HepG2 (cell line): ENCODE measurements at regions not wholly inside any gene's neighbourhood (a gene's known extent, or its start where the extent isn't known, plus 50 kb on each side); places are given as distances from the start of the nearest gene placed in this dataset.
A peak's percentile ranks its signal among the peaks of the same experiment; 100 is the strongest.

ENCODE experiments used
- ATAC-seq: fragments of 200-7000 bp; cut with Tn5 transposase; 3 replicates; pipeline ENCODE4 v1.9.1; 2020; ENCODE audit warnings: mild to moderate bottlenecking, moderate library complexity
- BruUV-seq: library from RNA; stranded (reverse); fragments of 400-500 nt; replicated peaks from 2 replicates; lab custom pipeline; 2021; lab: Mats Ljungman, UMichigan
- CTCF ChIA-PET: fragments of 300-600 bp; formaldehyde crosslinking; extraction: SDS; loops from one replicate; lab custom pipeline; 2021; ENCODE audit warnings: low total read pairs, inconsistent platforms, low intra/inter-chr PET ratio; lab: Yijun Ruan, JAX
- POLR2A ChIA-PET: fragments of 350-600 bp; sonication (Branson Sonifier 250); formaldehyde crosslinking; loops from one replicate; lab custom pipeline; 2020; ENCODE audit warnings: antibody characterized with exemption, inconsistent platforms; lab: Yijun Ruan, JAX
- DNase-seq: peaks from one replicate; pipeline ENCODE4 v3.0.0-alpha.2; 2015; ENCODE audit warnings: low spot score
- FAIRE-seq: peaks from 3 replicates; lab custom pipeline; 2011; peaks lifted over from hg19 to GRCh38; lab: Jason Lieb, UNC
- H2AFZ ChIP-seq: one replicate; pipeline ENCODE4 v1.6.1; 2011; ENCODE audit warnings: low read length, inconsistent platforms
- H3K27ac ChIP-seq: fragments of 300-600 bp; 3 replicates; pipeline ENCODE4 v1.8.0; 2011; ENCODE audit warnings: mixed run types, mild to moderate bottlenecking, mixed read lengths, low read length, inconsistent platforms; ENCODE audit not compliant: insufficient read depth; ENCODE audit errors: extremely low read length
- H3K27me3 ChIP-seq, 2 experiments: fragments of 200-600 bp in 1 of 2; 2 replicates in 1 of 2; 3 replicates in 1 of 2; pipeline versions ENCODE4 v1.6.0 to v1.8.0; 2011; ENCODE audit warnings: low read length in 2 of 2, mild to moderate bottlenecking in 2 of 2, moderate library complexity in 2 of 2, inconsistent platforms in 1 of 2; ENCODE audit not compliant: insufficient read depth in 2 of 2, control insufficient read depth in 1 of 2
- H3K36me3 ChIP-seq, 2 experiments: fragments of 200-600 bp in 1 of 2; replicated peaks in 1 of 2; 2 replicates in 1 of 2; 3 replicates in 1 of 2; pipeline versions ENCODE4 v1.5.1 to v1.8.0; 2011; ENCODE audit warnings: low read length in 2 of 2, inconsistent platforms in 1 of 2; ENCODE audit not compliant: insufficient read depth in 2 of 2, control insufficient read depth in 1 of 2
- H3K4me1 ChIP-seq: 2 replicates; pipeline ENCODE4 v1.5.1; 2012; ENCODE audit warnings: low read length, inconsistent platforms; ENCODE audit not compliant: insufficient read depth
- H3K4me2 ChIP-seq: 2 replicates; pipeline ENCODE4 v1.6.0; 2011; ENCODE audit warnings: low read depth, low read length, inconsistent platforms
- H3K4me3 ChIP-seq, 3 experiments: fragments of 200-600 bp in 1 of 3; sonication (generic), shearing (Covaris generic) in 1 of 3; replicated peaks in 1 of 3; 2 replicates each; pipeline ENCODE4 v1.5.1; 2011 to 2016; ENCODE audit warnings: low read length in 3 of 3, inconsistent platforms in 2 of 3, low read depth in 2 of 3, mild to moderate bottlenecking in 2 of 3, control low read depth in 1 of 3, mixed read lengths in 1 of 3; ENCODE audit not compliant: insufficient read depth in 1 of 3
- H3K79me2 ChIP-seq: one replicate; pipeline ENCODE4 v1.6.1; 2011; ENCODE audit warnings: low read length, inconsistent platforms; ENCODE audit not compliant: insufficient read depth
- H3K9ac ChIP-seq: 2 replicates; pipeline ENCODE4 v1.6.0; 2011; ENCODE audit warnings: mild to moderate bottlenecking, low read depth, low read length, inconsistent platforms; ENCODE audit not compliant: insufficient read depth
- H3K9me3 ChIP-seq: 2 replicates; pipeline ENCODE4 v1.5.1; 2012; ENCODE audit warnings: mild to moderate bottlenecking, low read length
- H4K20me1 ChIP-seq: 2 replicates; pipeline ENCODE4 v1.6.0; 2011; ENCODE audit warnings: inconsistent platforms, mild to moderate bottlenecking, low read length, moderate library complexity; ENCODE audit not compliant: insufficient read depth
- FOSL1 ChIP-seq: sonication (generic); formaldehyde crosslinking; IDR thresholded peaks from 2 replicates; pipeline ENCODE4 v1.9.0; 2021; ENCODE audit warnings: missing genetic modification reagents, borderline replicate concordance
- MAFF ChIP-seq: IDR thresholded peaks from 2 replicates; pipeline ENCODE4 v1.6.1; 2011; ENCODE audit warnings: low read depth, low read length, improper control_type of control experiment
- MAFK ChIP-seq, 2 experiments: IDR thresholded peaks in 1 of 2; conservative IDR thresholded peaks in 1 of 2; 2 replicates each; pipeline ENCODE4 v1.6.1; 2011; ENCODE audit warnings: improper control_type of control experiment in 2 of 2, low read length in 2 of 2
- MEF2D ChIP-seq: sonication (generic); formaldehyde crosslinking; IDR thresholded peaks from 2 replicates; pipeline ENCODE4 v1.5.1; 2020; ENCODE audit warnings: mild to moderate bottlenecking, missing genetic modification reagents
- NCOA1 ChIP-seq: sonication (generic); formaldehyde crosslinking; IDR thresholded peaks from 2 replicates; pipeline ENCODE4 v1.9.0; 2021; ENCODE audit warnings: missing genetic modification reagents
- NCOA2 ChIP-seq: sonication (generic); formaldehyde crosslinking; IDR thresholded peaks from 2 replicates; pipeline ENCODE4 v1.8.0; 2022; ENCODE audit warnings: inconsistent platforms
- PLRG1 ChIP-seq: fragments of 450-650 bp; conservative IDR thresholded peaks from 2 replicates; pipeline ENCODE4 v1.6.1; 2016
- XRCC5 ChIP-seq: fragments of 200-400 bp; formaldehyde crosslinking; optimal IDR thresholded peaks from 2 replicates; pipeline ENCODE3; 2017; ENCODE audit warnings: mild to moderate bottlenecking, low read length
- ZBTB2 ChIP-seq: sonication (generic); formaldehyde crosslinking; IDR thresholded peaks from 2 replicates; pipeline ENCODE4 v1.8.0; 2022; ENCODE audit warnings: low read depth, missing genetic modification reagents
- ZMYM4 ChIP-seq: sonication (generic); formaldehyde crosslinking; IDR thresholded peaks from 2 replicates; pipeline ENCODE4 v1.8.1; 2023; ENCODE audit warnings: mild to moderate bottlenecking, missing genetic modification reagents
- ZNF235 ChIP-seq: sonication (generic); formaldehyde crosslinking; IDR thresholded peaks from 2 replicates; pipeline ENCODE4 v1.8.1; 2023; ENCODE audit warnings: mild to moderate bottlenecking, missing genetic modification reagents, borderline replicate concordance
- ZNF629 ChIP-seq: sonication (generic); formaldehyde crosslinking; conservative IDR thresholded peaks from 2 replicates; pipeline ENCODE4 v1.5.0; 2020; ENCODE audit warnings: missing genetic modification reagents
- WGBS: methylation state at CpG from one replicate; pipeline ENCODE4 v1.1.6; 2017; ENCODE audit warnings: low lambda C conversion rate; 5-methylcytosine and 5-hydroxymethylcytosine counted together
- in situ Hi-C: cut with HindIII; loops from 2 replicates; pipeline ENCODE4 v1.10.0; 2017; ENCODE audit warnings: low pct_unique_long_range_greater_than_20kb; ENCODE audit not compliant: extremely low pct_ligation_motif_present
- intact Hi-C: fragments of 100-400 bp; cut with micrococcal nuclease; formaldehyde crosslinking; loops from one replicate; pipeline ENCODE4 v1.10.0; 2022; ENCODE audit not compliant: unreplicated experiment
- TF ChIP-seq, protein P1 (sequence below): IDR thresholded peaks from 2 replicates; pipeline ENCODE4 v1.6.1; 2016; ENCODE audit warnings: low read depth

DNA sequence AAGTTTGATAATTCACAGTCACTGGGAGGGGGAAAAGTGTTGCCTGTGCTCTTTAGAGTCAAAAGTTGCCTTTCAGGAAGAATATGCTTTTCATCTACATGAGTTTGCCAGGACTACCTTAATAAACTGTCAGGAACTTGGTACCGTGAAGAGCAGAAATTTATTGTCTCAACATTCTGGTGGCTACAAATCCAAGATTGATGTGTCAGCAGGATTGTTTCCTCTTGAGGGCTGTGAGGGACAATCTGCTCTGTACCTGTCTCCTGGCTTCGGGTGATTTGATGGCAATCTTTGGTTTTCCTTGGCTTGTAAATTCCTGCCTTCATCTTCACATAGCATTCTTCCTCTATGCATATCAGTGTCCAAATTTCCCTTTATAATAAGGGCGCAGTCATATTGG lies 277.2 kb downstream of the PDGFC start:
- FAIRE-seq, result no peak
- CTCF ChIA-PET, result no interaction called here
- Histone ChIP-seq H3K4me3 (no peak overlapping the region), H3K79me2 (no peaks in the 10 kb centered on the region), H3K9ac (no peak overlapping the region), H3K4me2 (no peak overlapping the region), H3K27me3 (no peaks in the 10 kb centered on the region), H3K9me3 (no peaks in the 10 kb centered on the region)
- no TSS peak for BruUV-seq
- intact Hi-C loops, result no loop called here
- TF ChIP-seq, protein P1, sequence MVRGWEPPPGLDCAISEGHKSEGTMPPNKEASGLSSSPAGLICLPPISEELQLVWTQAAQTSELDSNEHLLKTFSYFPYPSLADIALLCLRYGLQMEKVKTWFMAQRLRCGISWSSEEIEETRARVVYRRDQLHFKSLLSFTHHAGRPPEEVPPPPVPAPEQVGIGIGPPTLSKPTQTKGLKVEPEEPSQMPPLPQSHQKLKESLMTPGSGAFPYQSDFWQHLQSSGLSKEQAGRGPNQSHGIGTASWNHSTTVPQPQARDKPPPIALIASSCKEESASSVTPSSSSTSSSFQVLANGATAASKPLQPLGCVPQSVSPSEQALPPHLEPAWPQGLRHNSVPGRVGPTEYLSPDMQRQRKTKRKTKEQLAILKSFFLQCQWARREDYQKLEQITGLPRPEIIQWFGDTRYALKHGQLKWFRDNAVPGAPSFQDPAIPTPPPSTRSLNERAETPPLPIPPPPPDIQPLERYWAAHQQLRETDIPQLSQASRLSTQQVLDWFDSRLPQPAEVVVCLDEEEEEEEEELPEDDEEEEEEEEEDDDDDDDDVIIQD (CRISPR knock-in tag), result no peak
- TF ChIP-seq MAFF (peak; percentile 70), MAFK (conservative IDR thresholded peaks at IDR 0.05 in 1 of 2, IDR thresholded peaks at IDR 0.05 in 1 of 2; ENCODE audit: low read length in 2 of 2) (peak; percentile 65 to 85)
- TF ChIP-seq, all 625 proteins: peak for 2
- no peaks in the 10 kb centered on the region for H3K36me3 ChIP-seq
- no peak overlapping the region for H2AFZ ChIP-seq
- in situ Hi-C loops, result loop anchor here (10.0 kb wide), 1 partner anchor 280 kb away; the partner anchor contains the start of gene PDGFC
- H3K27ac ChIP-seq, result no peak overlapping the region
- no peak for ATAC-seq
- DNase-seq, result no peak
- H3K4me1 ChIP-seq, result no peaks in the 10 kb centered on the region
- WGBS, result 1% methylated on average over 3 of the region's 3 CpGs
- no peaks in the 10 kb centered on the region for H4K20me1 ChIP-seq
- POLR2A ChIA-PET, result no interaction called here

GRCh38 chr4:156693557-156693956 lies 278.0 kb downstream of the PDGFC start:
- WGBS, result 0% methylated on average over 1 of the region's 1 CpG
- Histone ChIP-seq H4K20me1 (no peaks in the 10 kb centered on the region), H3K27ac (no peak overlapping the region), H3K9ac (no peak overlapping the region), H3K9me3 (no peaks in the 10 kb centered on the region), H3K4me3 (no peak overlapping the region), H3K36me3 (no peaks in the 10 kb centered on the region), H2AFZ (no peak overlapping the region), H3K79me2 (no peaks in the 10 kb centered on the region), H3K4me2 (no peak overlapping the region), H3K4me1 (no peaks in the 10 kb centered on the region), H3K27me3 (no peaks in the 10 kb centered on the region)
- in situ Hi-C loops, result loop anchor here (10.0 kb wide), 1 partner anchor 281 kb away; the partner anchor contains the start of gene PDGFC
- no TSS peak for BruUV-seq
- DNase-seq, result no peak
- intact Hi-C loops, result no loop called here
- FAIRE-seq, result no peak
- POLR2A ChIA-PET, result no interaction called here
- CTCF ChIA-PET, result no interaction called here
- ATAC-seq, result no peak
- no peak for TF ChIP-seq XRCC5
- no peak for TF ChIP-seq ZBTB2 (CRISPR knock-in tag)
- no peak for TF ChIP-seq ZMYM4 (CRISPR knock-in tag)
- TF ChIP-seq NCOA2 (CRISPR knock-in tag), result no peak
- TF ChIP-seq NCOA1 (CRISPR knock-in tag), result no peak
- TF ChIP-seq FOSL1, result no peak
- TF ChIP-seq MEF2D, result no peak
- TF ChIP-seq PLRG1, result no peak
- no peak for TF ChIP-seq ZNF235
- TF ChIP-seq ZNF629 (CRISPR knock-in tag), result no peak
